IPS-18a (cell line): ENCODE measurements at regions not wholly inside any gene's neighbourhood (a gene's known extent, or its start where the extent isn't known, plus 50 kb on each side); places are given as distances from the start of the nearest gene placed in this dataset.
"Not testable (repeated sequence)": the region's sequence is repeated elsewhere in the genome, so short reads cannot be mapped to it uniquely, and the experiment has no call there.

Source experiments
- H3K27ac ChIP-seq: one replicate; pipeline ENCODE4 v1.5.1; 2013; ENCODE audit warnings: low read length
- H3K27me3 ChIP-seq: one replicate; pipeline ENCODE4 v1.6.1; 2013; ENCODE audit warnings: mild to moderate bottlenecking, low read length; ENCODE audit not compliant: control insufficient read depth, insufficient read depth
- H3K36me3 ChIP-seq: one replicate; pipeline ENCODE4 v1.6.1; 2013; ENCODE audit warnings: low read depth, low read length; ENCODE audit not compliant: control insufficient read depth
- H3K4me1 ChIP-seq: one replicate; pipeline ENCODE4 v1.6.1; 2013; ENCODE audit warnings: low read depth, low read length; ENCODE audit not compliant: control insufficient read depth
- H3K4me3 ChIP-seq: one replicate; pipeline ENCODE4 v1.5.1; 2013; ENCODE audit warnings: low read length
- H3K9ac ChIP-seq: one replicate; pipeline ENCODE4 v1.6.1; 2013; ENCODE audit warnings: mild to moderate bottlenecking, low read length, moderate library complexity
- H3K9me3 ChIP-seq: one replicate; pipeline ENCODE4 v1.6.1; 2013; ENCODE audit warnings: low read depth, low read length; ENCODE audit not compliant: control insufficient read depth

DNA sequence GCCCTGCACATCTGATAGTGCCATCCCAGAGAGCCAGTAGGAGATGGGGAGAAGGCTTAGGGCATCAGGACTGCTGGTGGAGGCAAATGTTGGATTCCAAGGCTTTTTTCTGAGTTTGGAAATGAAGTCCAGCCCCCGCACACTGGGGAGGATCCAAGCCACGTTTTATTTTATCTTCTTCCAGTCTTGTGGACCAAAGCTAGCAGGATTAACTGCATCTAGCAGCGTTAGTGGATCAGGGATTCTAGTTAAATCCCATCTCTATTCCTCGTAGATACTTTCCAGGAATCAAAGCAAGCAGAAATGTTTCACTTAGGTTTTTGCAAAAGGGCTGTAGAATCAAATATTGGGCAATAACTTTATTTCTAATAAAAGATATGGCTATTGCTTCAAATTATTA lies 114.7 kb upstream of the OR13F1 start:
- Histone ChIP-seq H3K27ac (no peak overlapping the region), H3K4me1 (peaks cover 7% of the 10 kb centered on the region), H3K27me3 (no peaks in the 10 kb centered on the region), H3K4me3 (no peak overlapping the region), H3K9me3 (no peaks in the 10 kb centered on the region), H3K36me3 (no peaks in the 10 kb centered on the region), H3K9ac (no peak overlapping the region)

DNA sequence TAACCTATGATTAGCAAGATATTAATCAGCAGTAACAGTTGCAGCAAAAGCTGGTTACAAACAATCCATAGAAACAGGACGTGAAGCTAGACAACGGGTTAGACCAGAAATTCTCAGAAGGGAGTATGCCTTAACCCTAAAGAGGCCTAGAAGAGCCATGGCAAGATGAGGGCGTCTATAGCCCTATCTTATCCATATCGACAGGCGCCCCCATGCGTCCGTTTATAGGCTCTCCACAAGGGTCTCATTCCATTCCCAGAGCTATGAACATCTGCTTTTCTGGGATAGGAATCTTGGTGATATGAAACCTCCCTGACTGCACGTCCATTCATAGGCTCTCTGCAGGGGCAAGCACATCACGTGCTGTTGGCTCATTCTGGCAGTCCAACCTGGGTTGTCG lies 109.2 kb upstream of the OR13F1 start:
- H3K9ac ChIP-seq, H3K4me3 ChIP-seq, H3K27ac ChIP-seq, H3K27me3 ChIP-seq, H3K4me1 ChIP-seq, H3K9me3 ChIP-seq, H3K36me3 ChIP-seq: not testable (repeated sequence)

DNA sequence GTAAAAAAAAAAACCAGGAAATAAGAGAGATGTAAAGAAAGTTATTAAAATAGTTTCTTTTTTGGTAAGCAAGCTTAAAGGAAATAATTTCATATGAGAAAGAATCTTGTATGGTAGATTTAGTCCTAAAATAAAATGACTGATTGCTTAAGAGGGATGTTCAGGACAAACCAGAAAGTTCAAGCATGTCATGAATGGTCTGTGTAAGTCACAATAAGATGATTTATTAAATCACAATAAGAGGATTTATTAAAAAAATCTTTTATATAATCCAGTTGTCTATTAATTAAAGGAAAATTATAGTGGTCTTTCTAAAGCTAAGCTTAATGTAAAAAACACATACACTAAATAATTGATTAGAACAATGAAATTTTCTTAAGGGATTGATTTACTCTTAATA lies 91.8 kb upstream of the OR13F1 start:
- H3K9me3 ChIP-seq: peaks cover 34% of the 10 kb centered on the region
- H3K27me3 ChIP-seq: no peaks in the 10 kb centered on the region
- H3K27ac ChIP-seq: no peak overlapping the region
- H3K4me1 ChIP-seq: no peaks in the 10 kb centered on the region
- H3K4me3 ChIP-seq: no peak overlapping the region
- no peaks in the 10 kb centered on the region for H3K36me3 ChIP-seq
- H3K9ac ChIP-seq: no peak overlapping the region

DNA sequence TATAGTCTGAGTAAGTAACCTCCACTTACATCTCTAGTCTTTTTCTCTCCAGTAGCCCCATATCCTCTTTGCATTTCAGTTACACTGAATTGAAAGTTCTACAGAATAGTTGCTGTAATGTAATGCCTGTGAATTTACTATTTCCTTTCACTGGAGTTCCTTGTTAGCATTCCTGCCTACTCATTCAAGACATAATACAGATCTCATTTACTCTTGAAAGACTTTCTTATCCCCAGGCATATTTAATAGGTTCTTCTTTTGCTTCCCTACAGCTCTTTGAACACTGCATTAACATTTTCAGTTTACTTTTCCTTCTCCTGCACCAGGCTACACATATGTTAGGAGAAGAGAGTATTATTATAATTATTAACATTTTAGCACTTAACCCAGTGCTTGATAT lies 87.6 kb upstream of the OR13F1 start:
- no peak overlapping the region for H3K4me3 ChIP-seq
- H3K9me3 ChIP-seq: peaks cover 16% of the 10 kb centered on the region
- no peak overlapping the region for H3K9ac ChIP-seq
- H3K4me1 ChIP-seq: no peaks in the 10 kb centered on the region
- no peaks in the 10 kb centered on the region for H3K27me3 ChIP-seq
- H3K27ac ChIP-seq: no peak overlapping the region
- H3K36me3 ChIP-seq: no peaks in the 10 kb centered on the region

DNA sequence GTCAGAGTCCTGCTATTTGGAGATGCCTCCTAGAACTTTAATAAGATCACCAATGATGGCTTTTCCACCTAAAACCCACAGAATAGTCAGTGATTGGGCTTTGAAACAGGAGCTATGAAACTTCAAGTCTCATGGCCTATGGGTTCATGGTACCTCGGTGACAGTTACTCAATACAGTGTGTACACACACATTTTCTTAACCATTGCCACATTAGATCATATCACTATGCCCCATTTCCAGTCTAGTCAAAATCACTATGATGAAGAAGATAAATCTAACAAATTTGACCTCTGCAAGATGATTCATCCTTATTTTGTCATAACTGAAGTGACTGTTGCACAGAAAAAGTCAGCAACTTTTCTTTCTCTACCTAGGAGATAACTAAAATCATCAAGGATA lies 86.8 kb upstream of the OR13F1 start:
- no peak overlapping the region for H3K27ac ChIP-seq
- peaks cover 16% of the 10 kb centered on the region for H3K9me3 ChIP-seq
- H3K27me3 ChIP-seq: no peaks in the 10 kb centered on the region

DNA sequence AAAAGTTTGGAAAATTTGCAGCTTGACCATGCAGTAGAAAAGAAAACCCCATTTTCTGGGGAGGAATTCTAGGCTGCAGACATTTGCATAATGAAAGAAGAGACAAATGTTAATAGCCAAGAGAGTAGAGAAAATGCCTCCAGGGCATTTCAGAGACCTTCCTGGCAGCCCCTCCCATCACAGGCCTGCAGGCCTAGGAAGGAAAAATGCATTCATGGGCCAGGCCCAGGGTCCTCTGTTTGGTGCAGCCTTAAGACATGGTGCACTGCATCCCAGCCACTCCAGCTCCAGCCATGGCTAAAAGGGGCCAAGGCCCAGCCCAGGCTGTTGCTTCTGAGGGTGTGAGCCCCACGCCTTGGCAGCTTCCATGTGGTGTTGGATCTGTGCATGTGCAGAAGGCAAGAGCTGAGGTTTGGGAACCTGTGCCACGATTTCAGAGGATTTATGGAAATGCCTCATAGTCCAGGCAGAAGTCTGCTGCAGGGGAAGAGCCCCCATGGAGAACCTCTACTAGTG lies 75.0 kb upstream of the OR13F1 start:
- no peak overlapping the region for H3K9ac ChIP-seq
- H3K9me3 ChIP-seq: no peaks in the 10 kb centered on the region
- H3K4me1 ChIP-seq: no peaks in the 10 kb centered on the region
- no peaks in the 10 kb centered on the region for H3K27me3 ChIP-seq
- no peak overlapping the region for H3K4me3 ChIP-seq
- H3K36me3 ChIP-seq: no peaks in the 10 kb centered on the region
- no peak overlapping the region for H3K27ac ChIP-seq

More for the DNA sequence above, 86.8 kb upstream of the OR13F1 start:
- no peaks in the 10 kb centered on the region for H3K4me1 ChIP-seq
- H3K4me3 ChIP-seq: no peak overlapping the region
- H3K36me3 ChIP-seq: no peaks in the 10 kb centered on the region
- H3K9ac ChIP-seq: no peak overlapping the region

DNA sequence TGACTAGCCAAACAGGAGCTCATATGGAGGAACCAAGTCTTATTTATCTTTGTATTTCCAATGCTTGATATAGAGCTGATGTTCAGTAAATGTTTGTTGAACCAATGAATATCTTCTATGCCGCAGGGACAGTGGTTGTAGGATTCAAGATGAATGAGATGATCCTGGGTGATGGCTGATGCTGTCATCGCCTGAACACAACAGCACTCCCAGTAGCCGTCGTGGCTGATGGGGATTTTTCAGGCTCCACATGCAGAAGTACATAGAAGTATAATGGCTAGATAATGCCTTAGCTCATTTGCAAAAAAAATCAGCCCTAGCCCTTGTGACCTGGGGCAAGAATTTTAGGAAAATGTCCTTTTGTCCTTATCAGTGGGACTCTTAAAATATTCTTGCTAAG lies 69.0 kb upstream of the OR13F1 start:
- Histone ChIP-seq H3K4me3 (no peak overlapping the region), H3K27ac (no peak overlapping the region), H3K27me3 (no peaks in the 10 kb centered on the region), H3K9me3 (no peaks in the 10 kb centered on the region), H3K36me3 (no peaks in the 10 kb centered on the region), H3K4me1 (no peaks in the 10 kb centered on the region), H3K9ac (no peak overlapping the region)

DNA sequence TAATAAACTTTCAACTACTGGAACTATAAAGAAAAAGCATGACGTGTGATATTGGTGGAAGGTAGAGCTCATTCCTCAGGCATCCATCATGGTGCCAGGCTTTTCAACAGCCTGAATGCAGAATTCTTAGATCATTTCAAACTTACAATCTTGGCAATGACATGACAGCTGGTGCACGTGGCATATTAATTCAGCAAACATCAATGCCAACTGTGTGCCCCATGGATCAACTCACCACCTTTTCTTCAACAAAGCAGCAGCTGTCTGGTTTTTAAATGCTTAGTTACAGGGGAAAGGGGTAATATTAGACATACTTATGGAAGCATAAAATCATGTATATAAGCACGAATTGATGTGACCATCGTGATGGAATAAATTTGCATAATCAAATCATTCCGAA lies 56.0 kb upstream of the OR13F1 start:
- no peaks in the 10 kb centered on the region for H3K9me3 ChIP-seq
- H3K27me3 ChIP-seq: no peaks in the 10 kb centered on the region
- H3K36me3 ChIP-seq: no peaks in the 10 kb centered on the region
- no peak overlapping the region for H3K4me3 ChIP-seq
- no peak overlapping the region for H3K27ac ChIP-seq
- no peak overlapping the region for H3K9ac ChIP-seq
- H3K4me1 ChIP-seq: no peaks in the 10 kb centered on the region
